ENCODE measurements at regions not wholly inside any gene's neighbourhood (a gene's known extent, or its start where the extent isn't known, plus 50 kb on each side); places are given as distances from the start of the nearest gene placed in this dataset.

- TF ChIP-seq CTCF (IDR thresholded peaks at IDR 0.05) (no peak), POLR2A (IDR thresholded peaks at IDR 0.05) (no peak)
Observed at GRCh38 chr18:67354692-67355091, 161.8 kb downstream of the DSEL start.

Measured in lower leg skin (tissue), 3 donors.